Spleen (tissue), 11 donors: ENCODE measurements at regions not wholly inside any gene's neighbourhood (a gene's known extent, or its start where the extent isn't known, plus 50 kb on each side); places are given as distances from the start of the nearest gene placed in this dataset.

ENCODE experiments used
- DNase-seq: peaks from one replicate; pipeline ENCODE4 v3.0.0-alpha.2; 2020
- H3K27ac ChIP-seq, 8 donors: fragments of 200-600 bp; sonication (generic) in 7 of 8; 1 replicate in 4 of 8; 2 replicates in 4 of 8; pipeline versions ENCODE4 v1.5.0 to v1.8.0; 2016 to 2021; ENCODE audit warnings: inconsistent platforms in 4 of 8, mild to moderate bottlenecking in 4 of 8, moderate library complexity in 1 of 8
- H3K27me3 ChIP-seq, 7 donors: fragments of 200-600 bp; sonication (generic) in 6 of 7; replicated peaks in 1 of 7; 1 replicate in 4 of 7; 2 replicates in 3 of 7; pipeline versions ENCODE4 v1.5.0 to v1.8.0; 2016 to 2021; ENCODE audit warnings: inconsistent platforms in 3 of 7, mild to moderate bottlenecking in 1 of 7
- H3K36me3 ChIP-seq, 6 donors: fragments of 200-600 bp; sonication (generic) in 5 of 6; 1 replicate in 4 of 6; 2 replicates in 2 of 6; pipeline versions ENCODE4 v1.5.0 to v1.8.0; 2016 to 2021; ENCODE audit warnings: inconsistent platforms in 2 of 6
- H3K4me1 ChIP-seq, 6 donors: fragments of 200-600 bp; sonication (generic) in 5 of 6; 1 replicate in 3 of 6; 2 replicates in 3 of 6; pipeline versions ENCODE4 v1.5.0 to v1.8.0; 2016 to 2021; ENCODE audit warnings: inconsistent platforms in 3 of 6
- H3K4me3 ChIP-seq, 8 donors: fragments of 200-600 bp; sonication (generic) in 7 of 8; 1 replicate in 4 of 8; 2 replicates in 4 of 8; pipeline versions ENCODE4 v1.5.0 to v1.8.0; 2016 to 2021; ENCODE audit warnings: inconsistent platforms in 4 of 8, mild to moderate bottlenecking in 4 of 8, moderate library complexity in 2 of 8
- H3K9me3 ChIP-seq, 8 donors: fragments of 200-600 bp; sonication (generic) in 7 of 8; 1 replicate in 4 of 8; 2 replicates in 4 of 8; pipeline versions ENCODE4 v1.5.0 to v1.8.0; 2016 to 2021; ENCODE audit warnings: inconsistent platforms in 4 of 8
- POLR2A ChIP-seq, 3 donors: fragments of 450-650 bp; IDR thresholded peaks; one replicate each; pipeline ENCODE4 v1.5.1; 2017; ENCODE audit warnings: antibody characterized with exemption in 3 of 3, mild to moderate bottlenecking in 1 of 3
- POLR2AphosphoS5 ChIP-seq, 3 donors: sonication (generic); formaldehyde crosslinking; IDR thresholded peaks; one replicate each; pipeline ENCODE4 v1.5.1; 2017; ENCODE audit warnings: antibody characterized with exemption in 3 of 3
- WGBS, 5 donors: extraction: QIAGEN DNeasy Blood & Tissue Kit in 3 of 5; methylation state at CpG; one replicate each; pipeline versions ENCODE4 v1.1.5 to v1.1.7; 2013 to 2018; 5-methylcytosine and 5-hydroxymethylcytosine counted together
- intact Hi-C: fragments of 100-400 bp; cut with DNase I; formaldehyde crosslinking; loops from one replicate; pipeline ENCODE4 v1.15.0; 2023; ENCODE audit warnings: low total_unique reads
- TF ChIP-seq, protein P1 (sequence below), 11 experiments: fragments of 200-600 bp in 7 of 11; fragments of 450-650 bp in 4 of 11; sonication (generic) in 4 of 11; IDR thresholded peaks in 8 of 11; conservative IDR thresholded peaks in 3 of 11; 1 replicate in 7 of 11; 2 replicates in 4 of 11; pipeline versions ENCODE4 v1.4.0 to v1.8.0; 2016 to 2021; ENCODE audit warnings: antibody characterized with exemption in 11 of 11, inconsistent platforms in 4 of 11, mild to moderate bottlenecking in 1 of 11
- donor health status: healthy with polysubstance abuse.
- donor health status: DM: no; HTN: no; CAD: no; lungs with moderate emphysema.
- donor health status: DM: no; HTN: no; CAD: no.
- donor health status: Bipolar disorder and iron deficiency.
- donor health status: healthy.
- donor health status: DM: no; HTN: no; CAD: no.
- donor health status: DM: yes; HTN: yes; CAD: no.

DNA sequence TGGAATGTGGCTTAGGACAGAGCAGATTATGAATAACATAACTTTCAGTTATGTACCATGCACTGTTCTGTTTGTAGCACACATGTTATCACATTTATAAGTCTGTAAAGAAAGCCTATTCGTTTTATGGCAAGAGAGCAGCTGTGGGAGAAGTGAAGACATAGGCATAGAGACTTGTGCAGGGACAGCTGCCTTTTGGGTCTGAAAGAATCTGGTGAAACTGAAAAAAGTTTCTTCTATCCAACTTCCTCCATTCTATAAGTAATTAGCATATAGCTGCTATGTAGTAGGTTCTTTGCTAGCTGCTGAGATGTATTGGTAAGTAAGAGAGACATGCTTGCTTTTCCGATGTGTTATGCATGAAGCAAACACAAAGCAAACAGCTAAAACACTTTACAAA is 1095.4 kb upstream of the CADM2 start:
- H3K4me1 ChIP-seq: no peaks in the 10 kb centered on the region
- 61 to 80% (median 72%) methylated on average over 2 of the region's 2 CpGs for WGBS, 5 donors
- intact Hi-C loops: no loop called here
- no peaks in the 10 kb centered on the region for H3K27me3 ChIP-seq
- peaks cover 0 to 27% (median 13%) of the 10 kb centered on the region in 8 donors for H3K9me3 ChIP-seq
- no peak overlapping the region for H3K27ac ChIP-seq
- H3K36me3 ChIP-seq: no peaks in the 10 kb centered on the region
- no peak for DNase-seq
- TF ChIP-seq POLR2AphosphoS5 (IDR thresholded peaks at IDR 0.05): no peak
- TF ChIP-seq POLR2A (IDR thresholded peaks at IDR 0.05): no peak
- TF ChIP-seq, protein P1, sequence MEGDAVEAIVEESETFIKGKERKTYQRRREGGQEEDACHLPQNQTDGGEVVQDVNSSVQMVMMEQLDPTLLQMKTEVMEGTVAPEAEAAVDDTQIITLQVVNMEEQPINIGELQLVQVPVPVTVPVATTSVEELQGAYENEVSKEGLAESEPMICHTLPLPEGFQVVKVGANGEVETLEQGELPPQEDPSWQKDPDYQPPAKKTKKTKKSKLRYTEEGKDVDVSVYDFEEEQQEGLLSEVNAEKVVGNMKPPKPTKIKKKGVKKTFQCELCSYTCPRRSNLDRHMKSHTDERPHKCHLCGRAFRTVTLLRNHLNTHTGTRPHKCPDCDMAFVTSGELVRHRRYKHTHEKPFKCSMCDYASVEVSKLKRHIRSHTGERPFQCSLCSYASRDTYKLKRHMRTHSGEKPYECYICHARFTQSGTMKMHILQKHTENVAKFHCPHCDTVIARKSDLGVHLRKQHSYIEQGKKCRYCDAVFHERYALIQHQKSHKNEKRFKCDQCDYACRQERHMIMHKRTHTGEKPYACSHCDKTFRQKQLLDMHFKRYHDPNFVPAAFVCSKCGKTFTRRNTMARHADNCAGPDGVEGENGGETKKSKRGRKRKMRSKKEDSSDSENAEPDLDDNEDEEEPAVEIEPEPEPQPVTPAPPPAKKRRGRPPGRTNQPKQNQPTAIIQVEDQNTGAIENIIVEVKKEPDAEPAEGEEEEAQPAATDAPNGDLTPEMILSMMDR (IDR thresholded peaks at IDR 0.05 in 8 of 11, conservative IDR thresholded peaks at IDR 0.05 in 3 of 11): no peak
- H3K4me3 ChIP-seq: no peak overlapping the region

GRCh38 chr3:83868909-83869567 is 1089.8 kb upstream of the CADM2 start:
- 76 to 90% (median 78%) methylated on average over 2 of the region's 2 CpGs for WGBS, 5 donors
- TF ChIP-seq POLR2A (IDR thresholded peaks at IDR 0.05): no peak
- TF ChIP-seq, protein P1 (IDR thresholded peaks at IDR 0.05 in 8 of 11, conservative IDR thresholded peaks at IDR 0.05 in 3 of 11): no peak
- peaks cover 0 to 17% (median 5%) of the 10 kb centered on the region in 8 donors for H3K9me3 ChIP-seq
- intact Hi-C loops: no loop called here
- H3K27ac ChIP-seq: no peak overlapping the region
- no peaks in the 10 kb centered on the region for H3K4me1 ChIP-seq
- no peak for DNase-seq
- H3K27me3 ChIP-seq: no peaks in the 10 kb centered on the region
- H3K4me3 ChIP-seq: no peak overlapping the region
- H3K36me3 ChIP-seq: no peaks in the 10 kb centered on the region

- intact Hi-C loops: no loop called here
- WGBS, 5 donors: 56 to 82% (median 72%) methylated on average over 2 of the region's 2 CpGs
- Histone ChIP-seq H3K9me3 (peaks cover 0 to 30% (median 9%) of the 10 kb centered on the region in 8 donors), H3K36me3 (no peaks in the 10 kb centered on the region), H3K27ac (no peak overlapping the region), H3K4me1 (no peaks in the 10 kb centered on the region), H3K4me3 (no peak overlapping the region), H3K27me3 (no peaks in the 10 kb centered on the region)
- TF ChIP-seq, protein P1 (IDR thresholded peaks at IDR 0.05 in 8 of 11, conservative IDR thresholded peaks at IDR 0.05 in 3 of 11): no peak
- TF ChIP-seq POLR2AphosphoS5 (IDR thresholded peaks at IDR 0.05) (no peak), POLR2A (IDR thresholded peaks at IDR 0.05) (no peak)
- no peak for DNase-seq
Observed at GRCh38 chr3:83873550-83873949, 1085.2 kb upstream of the CADM2 start.

DNA sequence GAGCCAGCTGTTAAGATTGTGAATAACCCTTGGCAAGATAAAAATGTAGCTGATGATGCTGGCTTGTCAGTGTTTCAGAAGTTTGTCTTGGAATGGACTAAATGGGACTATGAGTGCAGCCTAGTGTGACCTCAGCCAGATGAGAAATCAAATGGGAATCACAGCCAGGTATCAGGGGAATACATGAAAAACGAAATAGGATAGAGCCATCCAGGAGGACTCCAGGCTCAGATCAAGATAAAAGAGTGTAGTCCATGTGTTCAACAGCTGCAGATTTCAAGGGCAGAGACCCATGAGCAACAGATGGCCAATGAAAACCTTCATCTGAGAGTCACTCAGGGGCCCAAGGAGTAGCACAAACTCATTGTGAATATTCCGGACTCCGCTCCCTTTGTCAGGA is 1080.9 kb upstream of the CADM2 start:
- intact Hi-C loops: no loop called here
- peaks cover 0 to 26% (median 9%) of the 10 kb centered on the region in 8 donors for H3K9me3 ChIP-seq
- no peaks in the 10 kb centered on the region for H3K4me1 ChIP-seq
- no peaks in the 10 kb centered on the region for H3K36me3 ChIP-seq
- no peaks in the 10 kb centered on the region for H3K27me3 ChIP-seq
- TF ChIP-seq, protein P1 (IDR thresholded peaks at IDR 0.05 in 8 of 11, conservative IDR thresholded peaks at IDR 0.05 in 3 of 11): no peak
- TF ChIP-seq POLR2AphosphoS5 (IDR thresholded peaks at IDR 0.05): no peak
- TF ChIP-seq POLR2A (IDR thresholded peaks at IDR 0.05): no peak
- H3K4me3 ChIP-seq: no peak overlapping the region
- DNase-seq: no peak
- H3K27ac ChIP-seq: no peak overlapping the region
- 75 to 86% (median 78%) methylated on average over 3 of the region's 3 CpGs for WGBS, 5 donors
